ENCODE measurements at regions not wholly inside any gene's neighbourhood (a gene's known extent, or its start where the extent isn't known, plus 50 kb on each side); places are given as distances from the start of the nearest gene placed in this dataset.

DNA sequence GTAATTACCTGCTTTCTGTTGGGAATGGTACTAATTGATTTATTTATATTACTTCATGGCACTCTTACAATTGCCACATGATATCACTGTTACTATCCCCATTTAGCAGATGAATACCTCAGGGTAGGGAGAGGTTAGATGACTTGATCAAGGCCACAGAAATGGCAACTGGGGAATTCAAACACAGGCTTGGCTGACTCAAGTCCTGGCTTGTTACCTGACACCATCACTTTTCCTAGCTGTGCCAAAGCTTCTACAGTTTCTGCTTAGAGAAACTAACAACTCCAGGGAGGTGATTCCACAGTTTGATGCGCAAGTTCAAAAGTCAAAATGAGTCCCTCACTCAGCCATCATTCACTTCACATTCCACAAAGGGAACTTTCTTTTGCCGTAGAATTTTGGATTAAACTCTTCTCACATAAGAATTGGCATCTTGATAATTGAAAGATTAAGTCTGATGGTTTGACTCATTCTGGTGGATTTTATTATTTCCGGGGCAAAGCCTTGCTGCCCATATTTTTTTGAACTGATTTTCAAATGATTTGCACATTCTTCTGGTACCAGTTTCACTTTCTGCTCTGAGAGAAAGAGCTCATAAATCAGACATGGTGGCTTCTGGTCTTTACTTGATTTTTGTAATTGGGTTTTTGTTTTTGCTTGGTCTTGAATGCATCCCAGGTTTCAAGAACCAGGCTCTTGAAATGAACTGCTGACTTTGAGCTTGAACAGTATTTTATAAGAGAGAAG, 656.8 kb downstream of the BCL11A start:
- DNase-seq (ENCODE audit: low read depth), result no peak
- POLR2A ChIA-PET, result no interaction called here

DNA sequence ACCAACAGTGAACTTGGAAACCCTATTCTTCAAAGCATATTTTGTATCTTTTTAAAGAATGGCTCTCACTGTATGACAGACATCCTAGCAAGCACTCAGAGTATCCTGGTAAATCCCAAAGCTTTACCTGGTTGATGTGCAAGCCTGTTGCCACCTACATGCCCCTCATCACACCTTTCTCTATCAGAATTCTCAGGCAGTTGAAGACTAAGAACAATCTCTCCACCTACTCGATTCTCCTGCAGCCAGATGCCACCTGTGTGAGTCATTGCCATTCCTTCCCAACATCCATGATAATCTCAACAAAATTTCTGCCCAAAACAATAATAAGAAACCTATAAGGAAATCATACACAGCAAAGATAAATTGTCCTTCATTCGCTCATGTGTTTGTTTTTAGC, 659.8 kb downstream of the BCL11A start:
- no peak for DNase-seq (ENCODE audit: low read depth)
- ChIA-PET POLR2A (no interaction called here), CTCF (no interaction called here)
- Histone ChIP-seq H3K27me3 (ENCODE audit: control insufficient read depth, insufficient read depth, low read length) (no peaks in the 10 kb centered on the region), H3K4me3 (ENCODE audit: low read depth, low read length) (no peak overlapping the region), H3K36me3 (ENCODE audit: control insufficient read depth, insufficient read depth, low read length) (no peaks in the 10 kb centered on the region)
- TF ChIP-seq, protein P1, sequence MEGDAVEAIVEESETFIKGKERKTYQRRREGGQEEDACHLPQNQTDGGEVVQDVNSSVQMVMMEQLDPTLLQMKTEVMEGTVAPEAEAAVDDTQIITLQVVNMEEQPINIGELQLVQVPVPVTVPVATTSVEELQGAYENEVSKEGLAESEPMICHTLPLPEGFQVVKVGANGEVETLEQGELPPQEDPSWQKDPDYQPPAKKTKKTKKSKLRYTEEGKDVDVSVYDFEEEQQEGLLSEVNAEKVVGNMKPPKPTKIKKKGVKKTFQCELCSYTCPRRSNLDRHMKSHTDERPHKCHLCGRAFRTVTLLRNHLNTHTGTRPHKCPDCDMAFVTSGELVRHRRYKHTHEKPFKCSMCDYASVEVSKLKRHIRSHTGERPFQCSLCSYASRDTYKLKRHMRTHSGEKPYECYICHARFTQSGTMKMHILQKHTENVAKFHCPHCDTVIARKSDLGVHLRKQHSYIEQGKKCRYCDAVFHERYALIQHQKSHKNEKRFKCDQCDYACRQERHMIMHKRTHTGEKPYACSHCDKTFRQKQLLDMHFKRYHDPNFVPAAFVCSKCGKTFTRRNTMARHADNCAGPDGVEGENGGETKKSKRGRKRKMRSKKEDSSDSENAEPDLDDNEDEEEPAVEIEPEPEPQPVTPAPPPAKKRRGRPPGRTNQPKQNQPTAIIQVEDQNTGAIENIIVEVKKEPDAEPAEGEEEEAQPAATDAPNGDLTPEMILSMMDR (IDR thresholded peaks at IDR 0.05; ENCODE audit: insufficient read depth, low read depth, low read length), result no peak

More for the DNA sequence above, 656.8 kb downstream of the BCL11A start:
- CTCF ChIA-PET, result interaction anchor here (1.1 kb wide), 1 partner anchor 9 kb away, joined by 3 read pairs; no protein-coding TSS in a partner anchor
- TF ChIP-seq, protein P1 (IDR thresholded peaks at IDR 0.05; ENCODE audit: insufficient read depth, low read depth, low read length), result no peak
- Histone ChIP-seq H3K27me3 (ENCODE audit: control insufficient read depth, insufficient read depth, low read length) (no peaks in the 10 kb centered on the region), H3K36me3 (ENCODE audit: control insufficient read depth, insufficient read depth, low read length) (no peaks in the 10 kb centered on the region), H3K4me3 (ENCODE audit: low read depth, low read length) (no peak overlapping the region)

DNA sequence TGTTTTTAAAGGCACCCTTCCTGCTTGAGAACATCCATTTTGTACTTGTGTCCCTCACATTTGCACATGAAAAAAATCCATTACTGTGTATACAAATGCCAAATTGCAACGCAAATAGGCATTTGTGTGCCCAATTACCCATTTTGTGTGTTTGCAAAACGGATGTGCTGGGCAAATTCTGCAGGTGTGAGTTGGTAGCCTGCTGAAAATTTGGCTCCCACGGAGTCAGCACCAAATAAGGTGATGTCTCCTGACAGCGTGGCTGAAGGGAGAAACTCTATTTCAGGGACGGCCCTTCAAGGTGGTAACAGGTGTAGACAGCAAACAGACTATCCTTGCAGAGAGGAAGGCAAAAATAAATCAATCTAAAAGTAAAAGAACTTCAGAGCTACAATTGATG, 661.1 kb downstream of the BCL11A start:
- TF ChIP-seq, protein P1 (IDR thresholded peaks at IDR 0.05; ENCODE audit: insufficient read depth, low read depth, low read length), result no peak
- Histone ChIP-seq H3K36me3 (ENCODE audit: control insufficient read depth, insufficient read depth, low read length) (no peaks in the 10 kb centered on the region), H3K27me3 (ENCODE audit: control insufficient read depth, insufficient read depth, low read length) (no peaks in the 10 kb centered on the region), H3K4me3 (ENCODE audit: low read depth, low read length) (no peak overlapping the region)
- no peak for DNase-seq (ENCODE audit: low read depth)
- POLR2A ChIA-PET, result no interaction called here
- CTCF ChIA-PET, result no interaction called here

DNA sequence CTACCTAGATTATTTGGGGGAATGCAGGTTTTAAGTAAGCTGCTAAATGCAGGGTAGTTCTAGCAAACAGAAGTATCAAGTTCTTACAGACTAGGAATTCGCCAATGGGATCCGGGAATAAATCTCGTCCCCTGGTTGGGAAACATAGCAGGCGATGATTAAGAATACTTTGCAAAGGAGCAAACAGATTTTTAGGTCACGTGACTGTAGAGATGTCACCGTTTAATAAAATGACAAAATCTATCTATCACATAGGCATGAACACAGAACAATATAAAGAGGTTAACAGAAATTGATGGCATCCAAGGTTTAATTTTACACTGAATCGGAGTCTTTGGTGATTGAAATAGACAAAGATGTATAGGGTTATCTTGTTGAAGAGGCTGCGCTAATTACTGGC, 664.1 kb downstream of the BCL11A start:
- TF ChIP-seq, protein P1 (IDR thresholded peaks at IDR 0.05; ENCODE audit: insufficient read depth, low read depth, low read length), result no peak
- H3K27me3 ChIP-seq (ENCODE audit: control insufficient read depth, insufficient read depth, low read length), result no peaks in the 10 kb centered on the region
- ChIA-PET POLR2A (no interaction called here), CTCF (no interaction called here)
- no peaks in the 10 kb centered on the region for H3K36me3 ChIP-seq (ENCODE audit: control insufficient read depth, insufficient read depth, low read length)
- no peak for DNase-seq (ENCODE audit: low read depth)
- H3K4me3 ChIP-seq (ENCODE audit: low read depth, low read length), result no peak overlapping the region

DNA sequence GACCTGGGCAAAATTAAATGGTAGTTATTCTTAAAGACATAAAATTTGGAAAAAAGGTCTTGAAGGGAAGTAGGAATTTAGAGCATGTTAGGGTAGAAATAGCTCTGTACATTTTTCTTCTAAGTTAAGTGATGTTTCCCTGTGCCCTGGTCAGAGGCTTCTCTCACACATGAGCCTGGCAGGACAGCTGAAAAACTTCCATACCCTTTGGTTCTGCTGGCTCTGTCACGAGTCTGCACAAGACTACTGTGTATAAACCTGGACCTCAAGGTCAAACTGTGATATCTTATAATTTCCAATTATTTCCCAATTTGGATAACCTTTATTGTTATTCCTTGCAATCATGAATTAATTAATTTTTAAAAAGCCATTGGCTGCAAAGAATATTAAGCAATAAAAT, 664.7 kb downstream of the BCL11A start:
- TF ChIP-seq, protein P1 (IDR thresholded peaks at IDR 0.05; ENCODE audit: insufficient read depth, low read depth, low read length), result no peak
- ChIA-PET POLR2A (no interaction called here), CTCF (no interaction called here)
- DNase-seq (ENCODE audit: low read depth), result no peak
- Histone ChIP-seq H3K27me3 (ENCODE audit: control insufficient read depth, insufficient read depth, low read length) (no peaks in the 10 kb centered on the region), H3K36me3 (ENCODE audit: control insufficient read depth, insufficient read depth, low read length) (no peaks in the 10 kb centered on the region), H3K4me3 (ENCODE audit: low read depth, low read length) (no peak overlapping the region)
